MM.1S (cell line): ENCODE measurements at regions not wholly inside any gene's neighbourhood (a gene's known extent, or its start where the extent isn't known, plus 50 kb on each side); places are given as distances from the start of the nearest gene placed in this dataset.

Source experiments
- DNase-seq: peaks from one replicate; pipeline ENCODE4 v3.0.0-alpha.2; 2015
- H2AFZ ChIP-seq: fragments of 300-600 bp; sonication (generic); 2 replicates; pipeline ENCODE4 v1.6.0; 2016; ENCODE audit warnings: antibody characterized with exemption, low read length
- H3F3A ChIP-seq: fragments of 300-600 bp; sonication (generic); 2 replicates; pipeline ENCODE4 v1.6.1; 2016; ENCODE audit warnings: mild to moderate bottlenecking, antibody characterized with exemption, low read length, moderate library complexity, mixed read lengths; ENCODE audit not compliant: insufficient read depth
- H3K27ac ChIP-seq: fragments of 300-600 bp; sonication (generic); 2 replicates; pipeline ENCODE4 v1.5.1; 2016; ENCODE audit warnings: mild to moderate bottlenecking, low read length
- H3K27me3 ChIP-seq: fragments of 300-600 bp; sonication (generic); replicated peaks from 2 replicates; pipeline ENCODE4 v1.6.0; 2016; ENCODE audit warnings: low read length; ENCODE audit not compliant: insufficient read depth
- H3K36me3 ChIP-seq: fragments of 300-600 bp; sonication (generic); replicated peaks from 2 replicates; pipeline ENCODE4 v1.6.1; 2016; ENCODE audit warnings: mild to moderate bottlenecking, low read length, mixed read lengths; ENCODE audit not compliant: insufficient read depth
- H3K4me1 ChIP-seq: fragments of 300-600 bp; sonication (generic); 2 replicates; pipeline ENCODE4 v1.6.1; 2016; ENCODE audit warnings: low read length, mixed read lengths
- H3K4me2 ChIP-seq: fragments of 300-600 bp; sonication (generic); 2 replicates; pipeline ENCODE4 v1.6.0; 2016; ENCODE audit warnings: low read depth, low read length
- H3K4me3 ChIP-seq: fragments of 300-600 bp; sonication (generic); 2 replicates; pipeline ENCODE4 v1.5.1; 2016; ENCODE audit warnings: low read length, mixed read lengths
- H3K79me2 ChIP-seq: fragments of 300-600 bp; sonication (generic); 2 replicates; pipeline ENCODE4 v1.6.1; 2016; ENCODE audit warnings: mixed run types, low read length, mixed read lengths
- H3K9ac ChIP-seq: fragments of 300-600 bp; sonication (generic); 2 replicates; pipeline ENCODE4 v1.6.1; 2016; ENCODE audit warnings: low read length, mixed read lengths
- H3K9me2 ChIP-seq: fragments of 300-600 bp; sonication (generic); replicated peaks from 2 replicates; pipeline ENCODE4 v1.6.1; 2016; ENCODE audit warnings: mild to moderate bottlenecking, low read length, mixed read lengths; ENCODE audit not compliant: insufficient read depth
- H3K9me3 ChIP-seq: fragments of 300-600 bp; sonication (generic); replicated peaks from 2 replicates; pipeline ENCODE4 v1.6.1; 2016; ENCODE audit warnings: mild to moderate bottlenecking, low read length, mixed read lengths; ENCODE audit not compliant: insufficient read depth
- H4K20me1 ChIP-seq: fragments of 300-600 bp; sonication (generic); 2 replicates; pipeline ENCODE4 v1.6.1; 2016; ENCODE audit warnings: mild to moderate bottlenecking, low read length, moderate library complexity, mixed read lengths; ENCODE audit not compliant: insufficient read depth
- EZH2 ChIP-seq: fragments of 300-600 bp; sonication (generic); optimal IDR thresholded peaks from 2 replicates; pipeline ENCODE3; 2017; ENCODE audit warnings: low read depth, mild to moderate bottlenecking, antibody characterized with exemption, low read length, mixed read lengths
- EZH2phosphoT487 ChIP-seq: fragments of 300-600 bp; sonication (generic); IDR thresholded peaks from 2 replicates; pipeline ENCODE4 v1.6.1; 2018; ENCODE audit warnings: antibody characterized with exemption, low read length
- TF ChIP-seq, protein P1 (sequence below): fragments of 300-600 bp; sonication (generic); IDR thresholded peaks from 2 replicates; pipeline ENCODE4 v1.5.1; 2016; ENCODE audit warnings: antibody characterized with exemption, low read length, mixed read lengths

DNA sequence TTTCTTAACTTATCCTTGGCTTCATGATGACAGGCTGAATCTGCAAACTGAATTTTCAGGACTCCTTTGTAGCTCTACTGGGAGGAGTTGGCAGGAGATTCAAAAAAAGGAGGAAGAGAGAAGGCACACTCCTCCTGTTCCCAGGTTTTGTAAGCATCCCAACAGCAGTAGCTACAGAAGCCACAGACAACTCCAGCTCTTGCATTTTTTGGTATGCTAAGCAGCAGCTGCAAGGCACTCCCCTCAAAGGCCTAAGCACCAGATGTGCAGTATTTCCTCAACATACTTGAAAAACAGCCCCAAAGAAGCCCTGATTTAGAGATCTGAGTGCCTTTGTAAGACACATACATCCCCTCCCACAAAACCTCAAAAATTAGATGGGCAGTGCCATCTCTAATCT lies 328.6 kb upstream of the SYNCRIP start:
- Histone ChIP-seq H3K79me2 (no peaks in the 10 kb centered on the region), H3F3A (no peaks in the 10 kb centered on the region), H3K27me3 (no peaks in the 10 kb centered on the region), H3K9ac (no peak overlapping the region), H3K9me3 (no peaks in the 10 kb centered on the region), H3K4me3 (no peak overlapping the region), H3K4me1 (no peaks in the 10 kb centered on the region), H4K20me1 (no peaks in the 10 kb centered on the region), H3K4me2 (no peak overlapping the region), H3K36me3 (no peaks in the 10 kb centered on the region), H3K9me2 (no peaks in the 10 kb centered on the region), H3K27ac (no peak overlapping the region), H2AFZ (no peak overlapping the region)
- no peak for DNase-seq
- TF ChIP-seq, protein P1, sequence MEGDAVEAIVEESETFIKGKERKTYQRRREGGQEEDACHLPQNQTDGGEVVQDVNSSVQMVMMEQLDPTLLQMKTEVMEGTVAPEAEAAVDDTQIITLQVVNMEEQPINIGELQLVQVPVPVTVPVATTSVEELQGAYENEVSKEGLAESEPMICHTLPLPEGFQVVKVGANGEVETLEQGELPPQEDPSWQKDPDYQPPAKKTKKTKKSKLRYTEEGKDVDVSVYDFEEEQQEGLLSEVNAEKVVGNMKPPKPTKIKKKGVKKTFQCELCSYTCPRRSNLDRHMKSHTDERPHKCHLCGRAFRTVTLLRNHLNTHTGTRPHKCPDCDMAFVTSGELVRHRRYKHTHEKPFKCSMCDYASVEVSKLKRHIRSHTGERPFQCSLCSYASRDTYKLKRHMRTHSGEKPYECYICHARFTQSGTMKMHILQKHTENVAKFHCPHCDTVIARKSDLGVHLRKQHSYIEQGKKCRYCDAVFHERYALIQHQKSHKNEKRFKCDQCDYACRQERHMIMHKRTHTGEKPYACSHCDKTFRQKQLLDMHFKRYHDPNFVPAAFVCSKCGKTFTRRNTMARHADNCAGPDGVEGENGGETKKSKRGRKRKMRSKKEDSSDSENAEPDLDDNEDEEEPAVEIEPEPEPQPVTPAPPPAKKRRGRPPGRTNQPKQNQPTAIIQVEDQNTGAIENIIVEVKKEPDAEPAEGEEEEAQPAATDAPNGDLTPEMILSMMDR = no peak
- TF ChIP-seq EZH2 = no peak
- TF ChIP-seq EZH2phosphoT487 = no peak

DNA sequence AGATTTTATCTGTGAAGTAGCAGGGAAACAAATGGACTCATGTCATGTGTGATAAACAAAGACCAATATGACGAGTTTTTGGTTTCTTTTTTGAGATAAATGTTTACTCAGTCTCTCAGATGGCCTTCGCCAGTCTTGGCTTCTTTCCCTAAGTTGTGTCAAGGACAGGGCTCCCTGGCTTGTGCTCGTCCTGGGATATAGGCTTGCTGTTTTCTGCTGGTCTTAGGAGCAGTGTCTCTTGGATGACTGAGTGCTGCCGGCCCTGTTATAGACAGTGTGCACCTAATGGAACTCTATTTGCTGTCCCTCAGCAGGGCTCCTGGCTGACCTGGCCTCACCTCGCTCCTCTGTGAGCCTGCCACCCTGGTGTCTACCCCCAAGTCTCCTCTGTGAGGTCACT lies 324.1 kb upstream of the SYNCRIP start:
- no peak overlapping the region for H3K27ac ChIP-seq
- no peaks in the 10 kb centered on the region for H3K27me3 ChIP-seq
- H3K9me2 ChIP-seq = no peaks in the 10 kb centered on the region
- no peak overlapping the region for H3K9ac ChIP-seq
- H3K9me3 ChIP-seq = no peaks in the 10 kb centered on the region
- no peaks in the 10 kb centered on the region for H3K4me1 ChIP-seq
- no peaks in the 10 kb centered on the region for H3F3A ChIP-seq
- TF ChIP-seq, protein P1 = no peak
- TF ChIP-seq EZH2 (no peak), EZH2phosphoT487 (no peak)
- H3K4me3 ChIP-seq = no peak overlapping the region
- no peaks in the 10 kb centered on the region for H3K79me2 ChIP-seq
- DNase-seq = no peak
- peak overlapping the region; percentile 58; the same call in 1 of the 2 replicates for H2AFZ ChIP-seq
- H3K4me2 ChIP-seq = no peak overlapping the region
- no peaks in the 10 kb centered on the region for H4K20me1 ChIP-seq
- no peaks in the 10 kb centered on the region for H3K36me3 ChIP-seq

DNA sequence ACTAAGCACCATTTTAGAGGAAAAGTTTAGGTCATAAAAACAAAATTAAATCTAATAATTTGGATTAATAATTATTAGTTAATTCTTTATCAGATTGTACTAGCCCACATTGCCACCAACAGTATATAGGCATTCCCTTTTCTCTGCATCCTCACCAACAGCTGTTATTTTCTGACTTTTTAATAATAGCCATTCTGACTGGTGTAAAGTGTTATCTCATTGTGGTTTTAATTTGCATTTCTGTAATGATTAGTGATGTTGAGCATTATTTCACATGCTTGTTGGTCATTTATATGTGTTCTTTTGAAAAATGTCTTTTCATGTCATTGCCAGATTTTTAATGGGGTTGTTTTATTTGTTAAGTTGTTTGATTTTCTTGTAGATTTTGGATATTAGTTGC lies 319.1 kb upstream of the SYNCRIP start:
- Histone ChIP-seq H3K27me3 (no peaks in the 10 kb centered on the region), H3K4me2 (no peak overlapping the region), H3K9me2 (no peaks in the 10 kb centered on the region), H3K9me3 (no peaks in the 10 kb centered on the region), H3K9ac (no peak overlapping the region), H3K79me2 (no peaks in the 10 kb centered on the region), H3K36me3 (no peaks in the 10 kb centered on the region), H3K27ac (no peak overlapping the region), H2AFZ (no peak overlapping the region), H3F3A (no peaks in the 10 kb centered on the region), H3K4me1 (no peaks in the 10 kb centered on the region), H4K20me1 (no peaks in the 10 kb centered on the region), H3K4me3 (no peak overlapping the region)
- TF ChIP-seq EZH2 (no peak), EZH2phosphoT487 (no peak)
- TF ChIP-seq, protein P1 = no peak
- no peak for DNase-seq

DNA sequence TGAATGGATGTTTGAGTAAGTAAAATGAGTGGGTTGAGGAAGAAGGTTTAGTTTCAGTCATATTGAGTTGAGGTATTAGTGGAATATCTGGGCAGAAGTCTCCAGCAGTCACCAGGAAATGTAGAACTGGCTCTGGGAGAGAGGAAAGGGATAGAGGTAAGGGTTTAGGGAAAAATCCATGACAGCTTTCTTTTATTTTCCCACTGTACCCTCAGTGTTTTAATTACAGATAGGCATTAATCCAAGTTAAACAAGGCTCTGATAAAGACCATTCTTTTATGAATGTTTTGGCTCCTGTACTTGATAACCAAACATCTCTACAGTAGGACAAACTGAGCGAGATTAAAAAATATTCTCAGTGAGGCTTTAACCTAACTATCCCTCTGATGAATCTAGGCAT lies 318.4 kb upstream of the SYNCRIP start:
- no peak overlapping the region for H2AFZ ChIP-seq
- H3K4me2 ChIP-seq = no peak overlapping the region
- H3K79me2 ChIP-seq = no peaks in the 10 kb centered on the region
- no peak for DNase-seq
- H3K27me3 ChIP-seq = no peaks in the 10 kb centered on the region
- no peaks in the 10 kb centered on the region for H3K9me3 ChIP-seq
- H3K27ac ChIP-seq = no peak overlapping the region
- no peak overlapping the region for H3K9ac ChIP-seq
- no peaks in the 10 kb centered on the region for H4K20me1 ChIP-seq
- H3F3A ChIP-seq = no peaks in the 10 kb centered on the region
- no peaks in the 10 kb centered on the region for H3K9me2 ChIP-seq
- H3K4me3 ChIP-seq = no peak overlapping the region
- no peaks in the 10 kb centered on the region for H3K4me1 ChIP-seq
- H3K36me3 ChIP-seq = no peaks in the 10 kb centered on the region
- TF ChIP-seq, protein P1 = no peak
- TF ChIP-seq EZH2 (no peak), EZH2phosphoT487 (no peak)
